T-helper 22 cell (primary cell): ENCODE measurements at regions not wholly inside any gene's neighbourhood (a gene's known extent, or its start where the extent isn't known, plus 50 kb on each side); places are given as distances from the start of the nearest gene placed in this dataset.

Experiments
- DNase-seq: peaks from one replicate; pipeline ENCODE4 v3.0.0-alpha.2; 2020; ENCODE audit warnings: low read depth

DNA sequence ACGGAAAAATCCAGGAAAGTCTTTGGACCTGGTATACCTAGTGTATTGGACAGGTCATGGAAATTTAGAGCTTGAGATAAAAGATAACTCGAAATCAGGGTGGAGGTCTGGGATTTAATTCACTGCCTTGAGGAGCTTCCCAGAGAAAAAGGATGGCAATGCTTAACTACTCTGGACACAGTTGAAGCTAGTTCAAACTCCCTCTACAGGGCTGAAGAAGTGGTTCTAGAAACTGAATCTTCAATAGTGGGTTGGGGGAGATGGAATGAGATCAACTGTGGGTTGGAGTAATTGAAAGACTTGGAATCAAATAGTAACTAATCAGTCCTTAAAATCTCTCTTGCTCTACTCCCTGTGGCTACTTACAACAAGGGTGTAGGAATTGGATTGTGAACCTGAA is 600.1 kb downstream of the IRS1 start:
- DNase-seq: no peak

DNA sequence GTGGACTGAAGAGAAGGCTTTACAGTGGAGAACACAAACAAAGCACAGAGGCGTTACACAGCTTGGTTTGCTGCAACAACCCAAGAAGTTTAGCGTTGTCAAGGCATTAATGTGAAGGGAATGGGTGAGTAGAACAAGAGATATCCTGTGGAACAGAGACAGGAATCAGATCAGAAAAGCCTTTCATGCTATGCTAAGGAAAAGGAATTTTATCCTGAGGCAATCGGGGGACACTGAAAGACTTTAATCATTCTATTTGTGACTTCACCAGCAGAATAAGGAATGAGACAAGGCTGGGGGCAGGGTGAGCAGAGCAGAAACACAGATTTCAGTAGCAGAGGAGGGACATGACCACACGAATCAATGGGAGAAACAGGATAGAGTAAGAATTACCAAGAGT is 600.7 kb downstream of the IRS1 start:
- DNase-seq: no peak

DNA sequence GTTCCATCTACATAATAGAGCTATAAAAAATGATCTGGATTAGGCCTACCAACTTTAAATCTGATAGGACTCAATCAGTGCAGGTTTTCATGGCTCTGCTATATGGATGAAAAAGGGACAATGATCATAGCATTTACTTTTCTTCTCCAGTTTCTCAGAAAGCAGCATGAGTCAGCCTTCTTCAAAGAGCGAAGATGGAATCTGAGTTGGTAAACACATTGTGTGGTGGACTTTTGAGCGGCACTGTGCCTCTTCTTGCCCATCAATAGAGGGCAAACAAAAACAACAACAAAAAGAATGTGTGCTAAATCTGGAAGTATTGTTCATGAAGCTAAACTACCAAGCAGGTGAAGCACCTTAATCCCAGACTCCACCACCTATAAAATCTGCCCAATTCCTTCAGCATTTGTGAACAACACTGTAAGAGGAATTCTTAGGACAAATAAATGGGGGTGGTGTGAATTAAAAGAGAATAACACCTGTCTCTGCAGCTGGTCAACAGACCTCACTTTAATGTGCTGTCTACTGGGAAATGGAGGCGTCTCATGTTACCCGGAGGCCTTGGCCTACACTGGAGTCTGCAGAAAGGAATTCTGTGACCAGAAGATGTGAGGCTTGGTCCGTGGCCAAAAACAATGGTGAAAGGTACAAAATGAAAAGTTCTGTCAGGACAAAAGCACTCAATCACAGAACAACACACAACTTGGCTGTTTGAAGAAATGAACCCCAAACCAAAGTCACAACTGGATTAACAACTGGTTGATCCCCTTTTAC is 609.0 kb downstream of the IRS1 start:
- no peak for DNase-seq

DNA sequence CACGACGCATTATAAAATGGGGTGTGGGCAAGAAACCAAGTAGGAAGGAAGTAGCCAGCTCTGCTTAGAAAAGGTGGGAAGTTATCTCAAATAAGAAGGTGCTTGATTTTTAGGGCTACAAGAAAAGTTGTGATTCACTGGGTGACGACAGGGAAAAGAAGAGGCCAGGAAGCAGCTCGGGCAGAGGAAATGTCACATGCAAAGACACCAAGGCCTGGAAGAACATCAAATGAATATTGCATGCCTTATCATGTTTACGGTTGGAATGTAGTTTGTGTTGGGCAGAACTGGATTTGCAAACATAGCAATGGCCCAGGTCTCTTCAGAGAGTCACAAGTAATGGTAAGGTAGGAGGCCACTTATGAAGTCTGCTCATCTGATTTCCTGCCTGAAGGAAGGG is 610.6 kb downstream of the IRS1 start:
- DNase-seq: no peak

DNA sequence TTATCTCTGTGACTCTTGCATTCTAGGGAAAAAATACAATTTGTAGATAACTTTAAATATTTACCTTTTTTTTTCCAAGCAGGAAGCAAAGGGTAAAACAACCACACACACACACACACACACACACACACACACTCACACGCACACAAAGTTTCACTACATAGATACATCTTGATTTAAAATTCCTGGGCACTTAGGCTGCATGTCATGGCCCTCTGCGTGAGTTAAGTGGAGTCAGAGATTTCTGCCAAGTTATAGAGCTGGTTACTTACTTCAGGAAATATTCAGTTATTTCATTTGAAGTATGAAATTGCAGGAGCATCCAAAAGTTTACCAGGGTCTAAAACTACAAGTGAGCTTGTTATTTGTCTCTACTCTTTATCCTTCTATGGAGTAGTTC is 612.0 kb downstream of the IRS1 start:
- no peak for DNase-seq

DNA sequence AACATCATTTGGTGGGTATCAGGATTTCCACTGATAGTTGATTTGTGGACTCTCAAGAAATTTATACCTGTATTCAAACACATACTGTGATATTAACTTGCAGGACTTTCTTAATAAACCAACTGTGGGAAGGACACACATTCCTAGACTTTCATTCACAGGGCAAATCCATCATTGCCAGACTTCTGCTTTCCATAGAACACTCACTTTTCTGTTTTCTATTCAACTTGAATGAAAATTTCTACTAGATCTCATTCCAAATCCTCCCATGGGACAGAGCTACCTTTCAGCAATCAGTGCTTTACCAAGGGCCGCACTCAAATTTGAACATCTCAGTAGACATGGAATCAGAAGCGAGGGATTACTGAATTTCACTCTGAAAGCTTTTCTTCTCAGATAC is 612.5 kb downstream of the IRS1 start:
- no peak for DNase-seq

DNA sequence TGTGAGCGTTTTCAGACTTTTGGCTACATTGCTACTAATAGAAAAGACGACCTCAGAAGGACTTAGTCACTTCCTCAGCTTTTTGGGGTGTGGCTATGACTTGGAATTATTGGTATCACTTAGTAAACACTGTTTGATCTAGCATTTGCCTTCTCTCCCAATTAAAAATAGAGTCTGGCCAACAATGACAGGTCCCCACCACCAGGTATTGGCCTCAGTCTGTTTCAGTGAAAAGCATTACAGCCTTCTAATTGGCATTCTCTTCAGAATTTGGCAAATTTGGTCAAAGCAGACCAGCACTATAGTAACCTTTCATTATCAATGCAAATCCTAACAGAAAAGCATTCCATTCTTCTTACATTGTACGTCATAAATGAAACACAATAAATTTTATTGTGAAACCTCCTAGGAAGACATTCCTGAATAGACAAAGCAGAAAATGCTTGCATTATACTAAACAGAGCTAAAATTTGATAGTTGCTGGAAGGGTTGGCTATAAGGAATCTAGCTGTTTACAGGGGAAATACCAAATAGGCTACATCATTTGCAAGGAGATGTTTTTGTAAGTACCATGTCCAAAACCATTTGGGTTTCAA is 613.9 kb downstream of the IRS1 start:
- no peak for DNase-seq

DNA sequence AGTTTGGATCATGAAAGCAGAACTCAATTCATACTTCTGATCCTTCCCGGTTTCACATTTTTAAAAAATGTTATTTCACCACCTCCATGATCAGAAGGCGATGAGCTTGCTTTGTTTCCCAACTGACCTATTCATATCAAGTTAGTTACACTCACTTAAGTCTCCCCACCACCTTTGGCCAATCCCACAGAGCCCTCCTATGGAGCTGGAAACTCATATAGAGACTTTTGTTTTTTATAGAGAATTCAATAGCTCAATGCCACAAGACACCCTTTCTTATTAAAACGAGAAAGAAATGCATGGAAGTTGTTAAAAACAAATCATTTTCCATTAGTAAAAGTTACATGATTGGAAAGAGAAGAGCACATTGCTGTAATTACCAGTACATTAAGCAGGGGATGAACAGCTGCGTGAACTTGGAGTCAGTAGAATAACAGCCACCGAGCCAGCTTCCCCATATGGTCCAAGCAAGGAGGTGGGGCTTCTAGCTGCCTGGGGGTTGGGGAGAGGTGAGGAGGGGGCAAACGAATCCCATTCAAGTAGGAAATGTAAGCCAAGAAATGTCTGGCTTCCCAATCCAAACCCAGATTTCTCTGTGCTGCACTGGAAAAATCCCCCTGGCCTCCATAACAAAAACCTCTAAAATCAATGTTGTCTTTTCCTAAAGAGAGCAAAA is 614.5 kb downstream of the IRS1 start:
- DNase-seq: no peak

DNA sequence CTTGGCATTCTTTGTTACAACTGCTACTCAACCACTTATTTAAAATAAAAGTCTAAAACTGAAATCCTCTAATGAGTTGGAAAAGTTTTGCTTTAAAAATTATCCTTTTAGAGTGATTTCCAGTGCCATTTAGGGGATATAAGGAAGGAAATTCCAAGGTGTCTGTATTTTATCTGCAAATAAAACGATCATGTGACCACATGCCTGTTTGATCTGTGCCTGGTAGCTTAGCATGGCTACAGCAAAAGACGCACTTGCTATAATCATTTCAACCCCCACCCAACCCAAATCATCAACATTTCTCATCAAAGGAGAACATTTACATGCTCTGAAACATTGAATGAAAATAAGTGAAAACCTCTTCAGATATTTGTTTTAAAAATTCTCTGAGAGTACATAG is 615.1 kb downstream of the IRS1 start:
- no peak for DNase-seq

DNA sequence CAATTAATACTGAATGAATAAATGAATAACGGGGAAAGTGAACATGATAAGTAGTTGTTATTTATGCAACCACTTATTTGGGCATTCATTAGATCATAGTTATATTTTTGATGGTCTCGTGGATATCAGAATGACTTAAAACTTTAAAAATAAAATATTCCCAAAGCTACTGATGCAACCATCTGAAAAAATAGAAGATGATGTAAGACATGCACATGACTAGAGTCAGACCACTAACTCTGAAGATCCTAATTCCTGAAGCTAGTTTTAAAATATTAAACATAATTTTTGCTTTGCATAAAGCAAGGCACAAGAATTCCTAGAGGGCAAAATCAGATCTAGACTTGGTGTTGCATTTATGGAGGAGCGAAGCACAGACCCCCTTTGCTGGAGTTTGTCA is 616.1 kb downstream of the IRS1 start:
- DNase-seq: no peak

DNA sequence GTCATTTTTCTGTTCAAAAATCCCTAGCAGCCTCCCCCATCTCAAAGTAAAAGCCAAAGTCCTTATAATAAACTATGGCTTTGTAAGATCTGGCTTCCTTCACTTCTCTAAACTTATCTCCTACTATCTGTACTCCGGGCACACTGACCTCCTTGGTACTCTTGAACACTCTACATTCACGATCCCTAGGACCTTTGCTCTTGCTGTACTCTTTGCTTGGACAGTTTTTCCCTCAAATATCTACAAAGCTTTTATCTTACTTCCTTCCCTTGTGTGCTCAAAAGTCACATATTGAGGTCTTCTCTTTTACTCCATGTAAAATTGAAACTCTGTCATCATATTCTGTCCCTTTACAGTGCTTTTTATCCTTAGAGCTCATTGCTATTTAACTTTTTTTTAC is 616.6 kb downstream of the IRS1 start:
- DNase-seq: no peak

DNA sequence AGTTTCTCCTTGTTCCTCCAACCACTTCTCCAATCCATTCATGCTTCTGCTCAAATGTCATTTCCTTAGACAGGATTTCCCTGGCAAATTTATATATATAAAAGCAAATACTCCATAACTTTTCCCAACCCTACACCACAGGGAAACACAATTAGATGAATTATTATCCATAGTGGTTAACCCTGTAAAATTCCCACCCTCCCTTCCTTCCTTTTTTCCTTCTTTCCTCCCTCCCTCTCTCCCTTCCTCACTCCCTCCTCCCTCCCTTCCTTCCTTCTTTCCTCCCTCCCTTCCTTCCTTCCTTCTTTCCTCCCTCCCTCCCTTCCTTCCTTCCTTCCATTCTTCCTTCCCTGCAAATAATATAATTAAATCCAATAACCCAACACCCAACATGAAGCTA is 617.7 kb downstream of the IRS1 start:
- no peak for DNase-seq

DNA sequence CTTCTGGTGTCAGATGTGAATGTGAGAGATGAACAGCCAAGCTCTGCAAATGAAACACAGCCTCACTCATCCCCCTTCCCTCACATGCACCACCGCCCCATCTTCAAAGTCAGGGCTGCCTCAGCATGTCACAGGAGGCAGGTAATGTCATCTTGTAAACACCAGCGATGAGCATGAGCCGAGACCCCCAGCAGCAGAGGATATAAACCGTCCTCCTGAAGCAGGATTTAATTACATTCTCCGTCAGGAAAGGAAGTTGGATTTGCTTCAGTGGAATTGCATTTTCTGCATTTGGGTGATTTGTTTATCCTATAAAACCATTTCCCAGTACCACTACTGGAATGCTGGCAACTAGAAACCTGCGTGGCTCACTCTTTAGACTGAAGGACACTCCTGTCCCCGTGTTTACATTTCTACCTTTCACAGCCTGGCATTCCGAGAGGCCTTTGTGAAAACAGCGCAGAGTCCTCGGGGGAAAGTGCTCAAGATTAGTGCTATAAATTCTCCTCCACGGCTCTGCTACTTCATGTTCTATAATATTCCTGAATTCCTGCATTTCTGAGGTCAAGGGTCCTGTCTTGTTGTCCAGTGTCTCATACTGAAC is 619.2 kb downstream of the IRS1 start:
- no peak for DNase-seq

DNA sequence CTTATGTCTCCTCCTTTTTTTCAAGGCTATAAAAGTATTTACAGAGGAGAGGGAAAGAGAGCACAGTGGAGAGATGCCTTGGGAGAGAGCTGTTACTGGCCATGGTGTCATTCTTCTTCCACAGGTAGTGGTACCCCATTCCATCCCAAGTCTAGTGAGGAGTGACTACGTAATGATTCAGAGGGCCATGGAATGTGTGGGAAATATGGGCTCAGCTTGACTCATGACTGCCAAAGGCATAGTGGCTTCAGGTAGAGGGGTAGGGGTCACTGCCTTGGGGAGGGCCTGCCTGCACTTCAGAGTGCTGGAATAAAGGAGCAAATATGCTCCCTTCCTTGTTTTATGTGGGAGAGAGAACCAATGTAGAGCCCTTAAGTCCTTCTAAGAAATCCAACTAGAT is 620.6 kb downstream of the IRS1 start:
- no peak for DNase-seq

DNA sequence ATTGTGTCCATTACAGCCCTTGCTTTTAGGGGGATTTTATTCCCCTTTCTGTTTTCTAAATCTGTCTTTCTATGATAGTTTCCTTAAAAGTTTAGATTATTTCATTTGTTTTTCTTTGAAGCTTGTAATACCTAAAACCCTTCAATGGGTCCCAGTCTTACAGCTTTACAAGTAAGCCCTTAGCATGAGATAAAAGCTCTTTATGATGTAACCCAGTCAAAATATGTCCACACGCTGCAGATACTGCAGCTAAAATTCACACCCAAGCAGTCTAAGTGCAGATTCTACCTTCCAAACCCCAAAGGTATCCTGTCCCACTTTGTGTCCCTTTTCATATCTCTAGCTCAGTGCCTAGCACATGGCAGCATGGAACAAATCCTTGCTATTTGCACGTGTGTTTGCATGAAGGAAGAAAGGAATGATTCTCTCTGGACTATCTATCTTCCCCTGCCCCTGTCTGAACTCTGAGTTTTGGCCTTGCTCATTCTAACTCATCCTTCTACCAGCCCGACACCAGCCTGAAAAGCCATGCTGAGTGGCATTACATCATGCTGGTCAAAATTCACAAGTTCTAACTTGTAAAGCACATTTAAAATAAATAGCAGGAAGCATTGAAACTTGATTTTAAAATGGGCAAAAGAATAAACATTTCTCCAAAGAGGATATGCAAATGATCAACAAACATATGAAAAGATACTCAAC is 623.2 kb downstream of the IRS1 start:
- no peak for DNase-seq

DNA sequence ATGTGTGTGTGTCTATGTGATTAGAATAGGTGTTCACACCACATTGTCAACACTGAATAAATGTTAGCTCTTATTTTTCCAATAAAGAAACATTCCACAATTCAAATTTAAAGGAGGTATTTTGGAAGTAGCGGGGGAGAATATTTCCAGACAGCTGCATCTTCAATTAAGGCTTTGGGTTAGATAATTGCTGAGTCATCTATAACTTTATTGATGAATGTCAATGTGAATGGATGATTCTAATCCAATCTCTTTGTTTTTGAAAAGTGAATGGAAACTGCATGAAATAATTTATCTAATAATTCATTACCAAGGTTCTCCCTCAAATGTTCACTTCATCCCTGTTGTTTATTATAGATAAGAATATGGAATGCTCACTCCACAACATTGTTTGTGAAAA is 625.2 kb downstream of the IRS1 start:
- no peak for DNase-seq

DNA sequence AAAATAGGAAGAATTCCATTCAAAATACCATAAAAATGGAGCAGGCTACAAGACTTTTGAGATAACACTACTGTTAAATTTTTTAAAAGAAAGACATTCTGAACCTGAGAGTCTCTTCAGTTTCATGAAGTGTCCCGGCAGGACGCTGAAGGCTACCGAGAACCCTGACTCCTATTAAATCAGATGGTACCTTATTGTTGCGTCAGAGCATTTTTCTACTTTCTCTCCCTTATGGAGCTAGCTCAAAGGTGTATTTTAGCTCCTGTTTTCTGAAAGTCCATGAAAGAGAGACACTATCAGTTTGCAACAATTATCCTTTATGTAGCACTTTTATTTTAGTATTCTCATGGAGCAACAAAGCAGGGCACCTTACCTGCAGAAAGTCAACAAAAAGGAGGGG is 626.7 kb downstream of the IRS1 start:
- no peak for DNase-seq

DNA sequence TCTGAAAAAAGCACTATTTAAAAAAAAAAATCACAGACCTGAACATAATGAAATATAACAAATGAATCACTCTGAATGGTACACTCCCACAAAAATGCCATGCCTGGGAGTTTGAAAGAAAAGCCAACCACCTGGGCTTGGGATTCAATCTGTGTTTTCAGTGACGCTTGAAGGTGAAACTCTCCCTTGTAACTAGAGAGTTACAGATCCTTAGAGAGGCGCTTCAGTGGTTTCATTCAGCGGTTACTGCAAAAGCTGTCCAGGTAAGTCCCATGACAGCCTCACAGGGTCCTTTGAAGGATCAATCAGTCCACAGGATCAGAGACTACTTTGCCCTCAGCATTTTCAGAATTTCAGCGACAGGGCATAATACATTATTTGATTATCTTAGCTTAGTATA is 627.3 kb downstream of the IRS1 start:
- DNase-seq: no peak

DNA sequence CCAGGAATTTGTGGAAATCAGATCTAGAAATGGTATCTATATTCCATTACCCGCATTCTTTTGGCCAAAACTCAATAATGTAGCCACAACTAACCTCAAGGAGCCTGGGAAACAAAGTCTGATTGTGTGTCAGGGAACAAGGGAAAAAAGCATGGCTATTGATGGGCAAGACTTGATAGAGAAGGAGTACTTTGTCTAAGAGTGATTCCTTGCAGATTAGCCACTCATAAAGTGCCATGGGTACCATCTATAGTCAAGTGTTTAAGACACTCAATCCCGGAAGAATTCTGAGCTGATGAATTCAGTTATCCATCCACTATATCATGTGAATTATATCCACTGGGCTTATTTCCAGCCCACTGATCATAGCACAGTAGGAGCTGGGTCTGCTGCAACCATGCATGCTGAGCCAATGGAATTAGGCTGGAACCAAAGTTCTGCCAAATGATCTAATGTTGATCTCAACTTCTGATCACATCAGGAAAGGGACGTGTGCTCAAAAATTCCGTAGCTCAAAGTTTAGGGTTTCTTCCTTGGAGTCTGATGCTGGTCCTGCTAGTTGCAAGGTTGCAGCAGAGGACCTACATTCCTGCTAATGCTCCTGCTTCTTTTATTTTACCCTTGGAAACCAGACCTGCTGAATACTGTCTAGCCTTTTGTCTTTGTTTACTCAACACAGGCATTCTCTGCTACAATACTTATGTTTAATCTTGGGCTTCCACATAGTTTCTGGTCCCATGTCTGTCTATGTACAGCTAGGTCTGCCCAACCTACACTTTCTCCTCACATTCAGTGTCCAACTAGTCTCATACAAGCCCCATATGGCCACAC is 629.7 kb downstream of the IRS1 start:
- DNase-seq: no peak

DNA sequence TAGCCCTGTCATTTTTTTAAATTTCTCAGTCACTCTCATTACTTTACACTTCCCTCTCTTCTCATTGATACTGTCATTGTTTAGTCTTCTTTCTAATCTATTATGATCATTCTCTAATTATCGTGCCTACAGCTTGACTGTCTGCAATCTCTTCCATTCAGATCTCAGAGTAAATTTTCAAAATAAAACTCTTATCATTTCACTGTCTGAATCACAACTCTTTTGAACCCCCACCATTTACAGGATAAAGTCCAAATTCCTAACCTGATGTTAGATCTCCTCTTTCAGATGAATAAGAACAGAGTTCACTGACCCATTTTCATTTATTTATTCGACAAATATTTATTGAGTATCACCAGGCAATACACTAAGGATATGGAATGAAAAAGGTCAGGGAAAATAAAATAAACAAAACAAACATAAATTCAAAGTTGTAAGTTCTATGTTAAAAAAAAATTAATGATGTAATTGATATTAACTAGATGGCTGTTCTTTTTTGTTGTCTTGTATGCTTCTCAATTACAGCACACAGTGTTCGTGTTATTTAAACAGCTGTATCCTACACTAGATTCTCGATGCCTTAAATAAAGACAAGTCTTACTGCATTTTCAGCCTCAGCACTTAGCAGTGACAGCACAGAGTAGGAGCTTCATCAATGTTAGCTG is 631.0 kb downstream of the IRS1 start:
- DNase-seq: no peak

DNA sequence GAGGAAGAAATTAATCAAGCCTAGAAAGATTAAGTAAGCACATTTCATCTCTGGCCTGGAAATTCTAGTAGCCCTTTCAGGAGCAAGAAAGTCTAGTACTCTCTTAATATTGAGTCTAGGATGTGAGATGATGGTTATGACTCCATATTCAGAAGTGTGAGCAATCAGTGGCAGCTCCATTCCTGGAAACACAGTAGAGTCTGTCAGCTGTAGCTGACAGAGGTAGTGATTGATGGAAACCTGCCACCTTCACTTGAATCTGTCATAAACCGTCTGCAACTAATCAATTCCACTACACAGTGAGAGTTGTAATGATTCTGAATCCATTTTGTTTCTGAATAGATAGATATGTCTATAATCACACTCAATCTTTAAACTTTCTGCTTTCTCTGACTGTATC is 635.1 kb downstream of the IRS1 start:
- no peak for DNase-seq
